GM12875 (cell line): ENCODE measurements at regions not wholly inside any gene's neighbourhood (a gene's known extent, or its start where the extent isn't known, plus 50 kb on each side); places are given as distances from the start of the nearest gene placed in this dataset.

Experiments
- H3K4me3 ChIP-seq: one replicate; pipeline ENCODE4 v1.5.1; 2011; ENCODE audit warnings: low read depth, low read length, control low read depth
- TF ChIP-seq, protein P1 (sequence below): IDR thresholded peaks from 2 replicates; pipeline ENCODE4 v1.5.1; 2011; ENCODE audit warnings: low read depth, mild to moderate bottlenecking, control low read depth, inconsistent platforms, low read length, moderate library complexity, borderline replicate concordance; ENCODE audit not compliant: insufficient read depth

- H3K4me3 ChIP-seq = no peak overlapping the region
Observed at GRCh38 chr10:3482200-3482993, 302.6 kb downstream of the KLF6 start.

GRCh38 chr10:3481496-3481895, 303.5 kb downstream of the KLF6 start:
- TF ChIP-seq, protein P1, sequence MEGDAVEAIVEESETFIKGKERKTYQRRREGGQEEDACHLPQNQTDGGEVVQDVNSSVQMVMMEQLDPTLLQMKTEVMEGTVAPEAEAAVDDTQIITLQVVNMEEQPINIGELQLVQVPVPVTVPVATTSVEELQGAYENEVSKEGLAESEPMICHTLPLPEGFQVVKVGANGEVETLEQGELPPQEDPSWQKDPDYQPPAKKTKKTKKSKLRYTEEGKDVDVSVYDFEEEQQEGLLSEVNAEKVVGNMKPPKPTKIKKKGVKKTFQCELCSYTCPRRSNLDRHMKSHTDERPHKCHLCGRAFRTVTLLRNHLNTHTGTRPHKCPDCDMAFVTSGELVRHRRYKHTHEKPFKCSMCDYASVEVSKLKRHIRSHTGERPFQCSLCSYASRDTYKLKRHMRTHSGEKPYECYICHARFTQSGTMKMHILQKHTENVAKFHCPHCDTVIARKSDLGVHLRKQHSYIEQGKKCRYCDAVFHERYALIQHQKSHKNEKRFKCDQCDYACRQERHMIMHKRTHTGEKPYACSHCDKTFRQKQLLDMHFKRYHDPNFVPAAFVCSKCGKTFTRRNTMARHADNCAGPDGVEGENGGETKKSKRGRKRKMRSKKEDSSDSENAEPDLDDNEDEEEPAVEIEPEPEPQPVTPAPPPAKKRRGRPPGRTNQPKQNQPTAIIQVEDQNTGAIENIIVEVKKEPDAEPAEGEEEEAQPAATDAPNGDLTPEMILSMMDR = no peak
- no peak overlapping the region for H3K4me3 ChIP-seq

More at GRCh38 chr10:3482200-3482993, 302.6 kb downstream of the KLF6 start:
- TF ChIP-seq, protein P1 = no peak

GRCh38 chr10:3480990-3481315, 304.1 kb downstream of the KLF6 start:
- TF ChIP-seq, protein P1 = no peak
- no peak overlapping the region for H3K4me3 ChIP-seq

GRCh38 chr10:3480281-3480989, 304.6 kb downstream of the KLF6 start:
- TF ChIP-seq, protein P1 = no peak
- no peak overlapping the region for H3K4me3 ChIP-seq

DNA sequence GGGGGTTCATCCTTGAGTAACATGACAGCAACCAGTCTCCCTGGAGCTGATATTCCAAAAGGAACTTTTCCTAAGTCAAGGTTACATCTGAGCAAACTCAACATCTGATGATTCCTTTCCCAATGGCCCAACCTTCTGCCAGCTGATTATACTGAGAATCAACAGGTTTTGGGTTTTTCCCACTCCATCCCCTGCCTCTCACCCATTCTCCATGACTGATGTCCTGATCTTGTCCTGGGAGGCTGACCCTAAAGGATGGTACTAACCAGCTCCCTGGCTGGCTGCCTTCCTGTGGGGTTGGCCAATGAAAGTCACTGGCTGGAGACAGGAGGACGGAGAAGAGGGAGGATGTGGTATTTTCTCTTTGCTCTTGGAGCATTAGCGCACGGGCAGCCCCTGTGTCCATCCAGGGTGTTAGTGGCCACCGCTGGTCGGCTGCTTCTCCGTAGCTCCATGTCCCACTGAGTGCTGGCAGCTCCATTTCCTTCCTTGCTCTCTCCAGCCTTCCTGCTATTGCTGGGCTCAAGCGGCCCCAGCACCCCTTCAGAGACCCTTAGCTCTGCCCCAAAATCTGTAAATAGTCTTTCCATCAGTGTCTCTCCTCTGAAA, 306.2 kb upstream of the PITRM1 start:
- TF ChIP-seq, protein P1 = no peak
- no peak overlapping the region for H3K4me3 ChIP-seq

- TF ChIP-seq, protein P1 = no peak
- H3K4me3 ChIP-seq = no peak overlapping the region
Observed at GRCh38 chr10:3478153-3478552, 305.6 kb upstream of the PITRM1 start.
